ENCODE measurements at regions not wholly inside any gene's neighbourhood (a gene's known extent, or its start where the extent isn't known, plus 50 kb on each side); places are given as distances from the start of the nearest gene placed in this dataset.

DNA sequence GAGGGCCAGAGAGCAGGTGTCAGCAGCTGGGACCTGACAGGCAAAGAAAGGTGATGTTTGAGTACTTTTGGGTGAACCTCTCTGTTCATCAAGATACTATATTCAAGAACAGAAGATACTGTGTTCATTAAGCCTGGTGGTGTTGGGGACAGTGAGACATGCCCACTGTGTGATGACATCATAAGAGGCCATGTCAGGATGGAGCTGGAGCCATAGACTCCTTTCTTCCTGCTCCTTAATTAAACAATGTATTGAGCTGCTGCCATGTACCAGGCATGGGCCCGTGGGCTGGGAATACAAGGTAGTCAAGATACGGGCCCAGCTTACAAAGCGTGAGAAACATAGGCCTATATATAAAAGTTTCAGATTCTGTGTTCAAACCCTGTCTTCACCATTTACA lies 435.4 kb downstream of the RPS6KC1 start:
- TF ChIP-seq, protein P1, sequence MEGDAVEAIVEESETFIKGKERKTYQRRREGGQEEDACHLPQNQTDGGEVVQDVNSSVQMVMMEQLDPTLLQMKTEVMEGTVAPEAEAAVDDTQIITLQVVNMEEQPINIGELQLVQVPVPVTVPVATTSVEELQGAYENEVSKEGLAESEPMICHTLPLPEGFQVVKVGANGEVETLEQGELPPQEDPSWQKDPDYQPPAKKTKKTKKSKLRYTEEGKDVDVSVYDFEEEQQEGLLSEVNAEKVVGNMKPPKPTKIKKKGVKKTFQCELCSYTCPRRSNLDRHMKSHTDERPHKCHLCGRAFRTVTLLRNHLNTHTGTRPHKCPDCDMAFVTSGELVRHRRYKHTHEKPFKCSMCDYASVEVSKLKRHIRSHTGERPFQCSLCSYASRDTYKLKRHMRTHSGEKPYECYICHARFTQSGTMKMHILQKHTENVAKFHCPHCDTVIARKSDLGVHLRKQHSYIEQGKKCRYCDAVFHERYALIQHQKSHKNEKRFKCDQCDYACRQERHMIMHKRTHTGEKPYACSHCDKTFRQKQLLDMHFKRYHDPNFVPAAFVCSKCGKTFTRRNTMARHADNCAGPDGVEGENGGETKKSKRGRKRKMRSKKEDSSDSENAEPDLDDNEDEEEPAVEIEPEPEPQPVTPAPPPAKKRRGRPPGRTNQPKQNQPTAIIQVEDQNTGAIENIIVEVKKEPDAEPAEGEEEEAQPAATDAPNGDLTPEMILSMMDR (IDR thresholded peaks at IDR 0.05), result no peak
- TF ChIP-seq POLR2A (IDR thresholded peaks at IDR 0.05), result no peak
